CD4-positive, alpha-beta T cell treated with Interleukin-12 subunit alpha and Interleukin-12 subunit beta, for 1 hour (primary cell): ENCODE measurements at regions not wholly inside any gene's neighbourhood (a gene's known extent, or its start where the extent isn't known, plus 50 kb on each side); places are given as distances from the start of the nearest gene placed in this dataset.
"Not testable (repeated sequence)": the region's sequence is repeated elsewhere in the genome, so short reads cannot be mapped to it uniquely, and the experiment has no call there.

Experiments
- DNase-seq: peaks from one replicate; pipeline ENCODE4 v3.0.0-alpha.2; 2020

DNA sequence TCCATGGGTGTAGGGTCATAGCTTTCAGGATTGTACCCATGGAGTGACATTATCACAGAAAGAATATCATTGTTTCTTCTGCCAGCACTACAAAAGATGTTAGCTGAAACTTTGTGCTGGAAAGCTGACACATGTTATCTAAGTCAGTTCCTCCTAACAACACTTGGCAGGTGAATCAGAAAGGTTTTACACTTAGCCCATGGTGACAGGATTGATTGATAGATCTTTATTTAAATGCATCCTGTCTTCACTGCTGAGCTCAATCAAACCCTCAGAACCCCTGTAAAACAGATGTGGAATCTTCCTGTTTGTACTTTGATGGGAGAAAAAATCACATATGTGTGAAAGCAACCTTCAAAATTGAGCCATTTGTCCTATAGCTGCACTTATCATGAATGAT, 811.5 kb upstream of the ANO3 start:
- no peak for DNase-seq

DNA sequence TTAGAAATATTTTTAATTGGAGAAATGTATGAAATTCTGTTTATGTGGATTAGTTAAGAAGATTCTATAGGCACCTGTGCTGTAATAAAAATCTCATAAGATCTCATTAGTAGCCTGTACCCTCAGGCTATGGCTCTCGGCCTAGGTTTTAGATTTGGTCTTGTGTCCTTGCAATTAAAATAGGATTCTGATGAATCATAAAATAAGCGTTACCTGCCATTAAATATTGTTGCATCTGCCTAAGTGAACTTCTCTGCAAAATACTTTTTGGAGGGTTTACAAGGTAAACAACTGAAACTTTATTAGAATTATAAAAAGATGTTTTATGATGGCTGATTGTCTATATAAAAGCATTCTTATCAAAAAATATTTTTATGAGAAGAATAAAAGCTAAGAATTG, 804.1 kb upstream of the ANO3 start:
- no peak for DNase-seq

DNA sequence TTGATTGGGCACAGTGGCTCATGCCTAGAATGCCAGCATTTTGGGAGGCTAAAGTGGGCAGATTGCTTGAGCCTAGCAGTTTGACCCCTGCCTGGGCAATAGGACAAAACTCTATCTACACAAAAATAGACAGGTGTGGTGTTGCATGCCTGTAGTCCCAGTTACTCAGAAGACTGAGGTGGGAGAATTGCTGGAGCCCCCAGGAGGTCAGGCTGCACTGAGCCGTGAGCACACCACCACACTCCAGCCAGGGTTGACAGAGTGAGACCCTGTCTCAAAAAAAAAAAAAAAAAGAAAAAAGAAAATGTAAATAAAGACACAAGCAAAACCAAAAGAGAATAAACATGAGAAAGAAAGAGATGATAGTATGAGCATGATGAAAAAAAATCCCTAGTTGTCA, 802.4 kb upstream of the ANO3 start:
- DNase-seq: no peak

DNA sequence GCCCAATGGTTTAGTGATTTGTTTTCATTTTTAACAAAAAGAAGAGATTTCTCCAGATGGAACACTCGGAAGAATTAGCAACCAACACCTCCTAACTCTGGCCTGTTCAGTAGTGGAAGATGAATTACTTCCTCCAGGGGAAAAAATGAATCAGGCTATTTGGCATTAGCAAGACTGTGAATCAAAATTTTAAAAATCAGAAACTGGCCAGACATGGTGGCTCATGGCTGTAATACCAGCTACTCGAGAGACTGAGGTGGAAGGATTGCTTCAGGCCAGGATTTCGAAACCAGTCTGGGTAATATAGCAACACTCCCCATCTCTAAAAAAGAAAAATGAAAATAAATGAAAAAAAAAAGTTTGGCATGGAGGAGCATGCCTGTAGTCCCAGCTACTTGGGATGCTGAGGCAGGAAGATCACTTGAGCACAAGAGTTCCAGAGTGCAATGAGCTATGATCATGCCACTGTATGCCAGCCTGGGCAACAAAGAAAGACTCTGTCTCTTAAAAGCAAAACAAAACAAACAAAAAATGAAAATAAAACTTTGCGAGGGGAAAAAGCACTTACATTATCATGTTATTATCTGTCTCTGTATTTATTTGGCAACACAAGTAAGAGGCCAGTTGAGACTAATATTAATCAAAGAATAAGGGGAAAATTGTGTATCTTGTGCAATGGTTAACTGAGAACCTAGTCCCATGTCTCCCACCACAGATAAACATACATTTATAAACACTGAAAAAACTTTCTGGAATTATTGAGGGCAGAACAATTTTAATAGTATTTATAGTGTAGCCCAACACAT, 796.3 kb upstream of the ANO3 start:
- DNase-seq: no peak

DNA sequence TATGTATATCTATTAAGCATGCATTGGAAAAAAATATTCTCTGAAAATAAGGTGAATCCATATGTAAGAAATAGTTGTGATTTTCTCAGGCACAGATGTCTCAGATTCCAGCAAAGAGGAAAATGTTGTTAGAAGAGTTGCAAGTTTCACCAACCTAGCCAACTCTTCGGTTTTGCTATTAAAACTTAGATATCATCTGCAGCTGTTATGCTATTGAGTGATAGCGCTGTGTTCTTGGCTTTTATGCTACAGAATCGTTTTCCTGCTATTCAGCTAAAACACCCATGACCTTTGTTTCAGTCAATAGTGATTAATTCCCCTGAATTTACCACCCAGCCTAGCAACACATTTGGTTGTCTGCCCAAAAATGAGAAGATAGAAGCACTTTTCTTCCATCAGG, 795.6 kb upstream of the ANO3 start:
- DNase-seq: no peak

DNA sequence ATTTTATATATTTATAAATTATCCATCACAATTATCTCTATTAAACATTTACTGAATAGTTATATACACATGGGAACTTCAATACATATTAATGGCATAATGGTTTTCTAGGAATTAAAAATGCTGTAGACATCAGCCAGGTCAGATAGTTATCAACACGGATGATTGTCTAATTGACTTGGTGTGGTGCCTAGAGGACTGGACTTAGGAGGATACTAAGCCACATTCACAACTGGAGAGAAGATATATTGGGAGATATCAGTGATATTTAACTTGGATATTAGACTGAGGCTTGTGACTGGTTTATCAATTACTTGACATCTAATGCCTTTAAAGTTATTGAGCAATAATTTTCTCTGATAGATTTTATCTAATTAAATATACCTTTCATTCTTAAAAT, 794.5 kb upstream of the ANO3 start:
- DNase-seq: no peak

DNA sequence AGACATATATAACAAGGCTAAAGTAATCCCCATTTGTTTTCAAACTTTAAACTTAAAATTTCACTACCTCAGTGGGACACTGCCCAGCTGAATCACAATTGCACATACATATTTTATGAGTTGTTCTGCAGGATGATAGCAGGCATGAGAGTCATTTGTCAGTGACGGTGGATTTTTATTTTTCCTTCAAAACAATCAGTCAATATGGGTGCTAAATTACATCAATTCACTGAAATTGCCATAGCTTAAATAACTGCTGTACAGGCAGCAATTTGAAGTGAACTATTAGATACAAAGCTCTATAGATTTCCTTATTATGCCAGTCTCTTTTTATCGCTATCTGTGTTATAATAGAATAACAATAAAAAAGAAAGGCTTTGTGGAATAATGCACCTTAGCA, 784.6 kb upstream of the ANO3 start:
- no peak for DNase-seq

DNA sequence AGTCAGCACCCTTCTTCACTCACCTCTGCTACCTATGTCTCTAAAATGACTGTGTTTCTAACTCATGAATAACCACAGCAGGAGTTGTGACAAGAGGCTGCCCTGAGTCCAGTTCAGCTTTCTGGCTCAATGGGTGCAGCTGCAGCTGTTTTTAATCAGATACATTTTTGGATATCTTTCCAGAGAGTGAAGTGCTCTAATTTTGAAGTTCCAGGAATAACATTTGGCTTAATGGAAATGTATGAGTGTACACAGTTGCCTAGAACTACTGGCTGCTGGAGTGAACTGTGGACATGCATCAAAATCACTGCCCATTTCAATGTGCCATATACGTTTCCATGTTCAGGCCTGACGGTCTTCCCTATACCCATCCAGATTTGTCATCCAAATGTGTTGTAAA, 769.5 kb upstream of the ANO3 start:
- no peak for DNase-seq

DNA sequence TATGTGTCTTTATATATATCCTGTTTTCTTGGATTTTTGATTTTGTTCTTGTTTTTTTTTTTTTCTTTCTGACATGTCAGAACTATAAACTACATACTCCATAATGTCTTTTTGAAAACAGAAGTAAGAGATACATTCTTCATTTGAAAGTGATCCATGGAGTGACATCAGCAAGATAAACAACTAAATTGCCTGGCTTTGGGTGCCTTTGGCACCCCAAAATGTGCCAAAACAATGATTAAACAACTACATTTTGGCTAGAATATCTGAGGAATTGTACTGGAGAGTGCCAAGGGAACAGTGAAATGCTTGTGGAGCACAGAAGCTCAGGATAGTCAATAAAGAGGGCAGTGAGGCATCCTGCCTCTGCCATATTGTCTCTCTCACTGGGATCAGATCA, 766.1 kb upstream of the ANO3 start:
- DNase-seq: no peak

DNA sequence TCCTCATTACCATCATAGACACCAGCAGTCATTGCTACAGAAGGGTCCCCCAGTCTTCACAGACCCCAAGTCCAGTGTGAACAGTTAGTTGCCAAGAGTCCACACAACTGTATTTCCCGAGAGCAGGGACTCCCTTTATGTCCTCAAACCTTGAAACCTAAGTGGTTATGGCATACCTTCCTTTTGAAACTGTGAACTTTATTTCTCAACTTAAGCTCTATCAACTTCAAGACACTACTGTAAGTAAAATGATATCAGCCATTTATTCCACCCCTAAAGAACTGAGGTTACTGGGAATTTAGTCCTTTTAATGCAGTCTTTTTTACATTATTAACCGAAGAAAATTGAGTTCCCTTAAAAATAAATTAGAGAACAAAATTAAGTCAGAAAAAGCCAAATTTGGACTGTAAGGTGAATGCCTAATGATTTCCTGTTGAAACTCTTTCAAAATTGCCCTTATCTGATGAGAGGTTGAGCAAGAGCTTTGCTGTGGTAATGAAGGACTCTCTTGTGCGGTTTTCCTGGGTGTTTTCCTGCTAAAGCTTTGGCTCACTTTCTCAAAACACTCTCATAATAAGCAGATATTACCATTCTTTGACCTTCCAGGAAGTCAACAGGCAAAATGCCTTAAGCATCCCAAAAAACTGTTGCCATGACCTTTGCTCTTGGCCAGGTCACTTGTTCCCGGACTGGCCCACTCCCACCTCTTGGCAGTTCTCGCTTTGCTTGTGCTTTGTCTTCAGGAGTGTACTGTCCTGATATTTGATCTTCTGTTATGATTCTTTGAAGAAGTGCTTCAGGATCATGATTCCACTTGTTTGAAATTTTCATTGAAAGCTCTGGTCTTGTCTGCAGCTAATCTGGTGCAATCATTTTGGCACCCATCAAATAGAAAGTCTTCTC, 765.4 kb upstream of the ANO3 start:
- no peak for DNase-seq

DNA sequence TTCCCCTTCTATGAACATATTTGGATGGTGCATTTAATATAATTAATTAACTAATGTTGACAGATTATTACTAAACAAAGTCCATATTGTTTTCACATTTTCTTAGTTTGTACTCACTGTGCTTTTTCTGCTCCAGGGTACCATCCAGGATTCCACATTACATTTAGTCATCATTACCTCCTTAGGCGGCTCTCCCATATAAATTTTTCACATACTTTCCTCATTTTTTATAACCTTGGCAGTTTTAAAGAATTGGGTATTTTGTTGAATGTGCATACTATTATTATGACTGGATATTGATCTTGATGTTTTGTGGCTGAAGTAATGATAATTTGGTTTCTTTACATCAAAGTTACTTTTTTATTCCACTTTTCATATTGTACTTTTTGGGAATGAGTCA, 755.6 kb upstream of the ANO3 start:
- DNase-seq: no peak

DNA sequence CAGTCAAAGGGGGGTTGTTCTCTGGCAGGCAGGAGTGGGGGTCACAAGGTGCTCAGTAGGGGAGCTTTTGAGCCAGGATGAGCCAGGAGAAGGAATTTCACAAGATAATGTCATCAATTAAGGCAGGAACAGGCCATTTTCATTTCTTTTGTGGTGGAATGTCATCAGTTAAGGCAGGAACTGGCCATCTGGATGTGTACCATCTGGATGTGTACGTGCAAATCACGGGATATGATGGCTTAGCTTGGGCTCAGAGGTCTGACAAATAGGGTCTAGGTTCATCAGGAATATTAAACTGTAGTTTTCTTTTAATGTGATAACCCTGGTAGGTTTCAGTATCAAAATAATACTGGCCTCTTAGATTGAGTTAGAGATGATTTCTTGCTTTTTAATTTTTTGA, 752.4 kb upstream of the ANO3 start:
- not testable (repeated sequence) for DNase-seq

DNA sequence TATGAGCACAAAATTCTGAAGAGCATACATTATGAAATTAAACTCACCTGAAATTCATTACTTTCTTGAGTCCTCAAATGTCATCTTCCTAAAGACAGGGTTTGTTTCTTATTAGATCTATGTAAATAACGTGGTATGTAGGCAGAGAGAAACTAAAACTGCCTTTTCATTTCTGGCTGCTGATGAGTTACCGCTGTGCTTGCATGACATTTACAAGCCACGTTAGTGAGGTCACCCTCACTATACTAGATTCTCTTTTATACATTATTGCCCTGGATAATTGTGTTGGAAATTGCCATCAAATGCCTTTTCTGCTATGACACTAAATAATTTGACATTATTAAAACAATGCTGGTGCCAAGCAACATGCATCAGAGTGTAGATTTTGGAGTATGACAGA, 748.3 kb upstream of the ANO3 start:
- DNase-seq: no peak

DNA sequence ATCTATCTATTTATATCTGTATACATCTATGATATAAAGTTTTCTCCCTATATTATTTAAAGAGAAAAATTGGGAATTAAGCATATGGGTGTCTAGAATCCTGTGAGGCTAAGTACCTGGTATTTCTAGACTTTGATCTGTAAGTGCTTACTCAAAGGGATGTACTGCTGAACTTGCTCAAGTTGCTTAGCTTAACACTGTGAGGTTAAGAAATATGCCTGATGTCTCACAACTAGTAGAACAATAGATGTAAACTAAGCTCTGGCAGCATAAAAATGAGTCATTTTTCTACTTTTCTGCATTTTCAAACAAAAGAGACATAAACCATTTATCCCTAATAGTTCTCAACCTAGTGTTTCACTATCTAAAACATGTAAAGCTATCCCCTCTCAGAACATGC, 744.4 kb upstream of the ANO3 start:
- no peak for DNase-seq

DNA sequence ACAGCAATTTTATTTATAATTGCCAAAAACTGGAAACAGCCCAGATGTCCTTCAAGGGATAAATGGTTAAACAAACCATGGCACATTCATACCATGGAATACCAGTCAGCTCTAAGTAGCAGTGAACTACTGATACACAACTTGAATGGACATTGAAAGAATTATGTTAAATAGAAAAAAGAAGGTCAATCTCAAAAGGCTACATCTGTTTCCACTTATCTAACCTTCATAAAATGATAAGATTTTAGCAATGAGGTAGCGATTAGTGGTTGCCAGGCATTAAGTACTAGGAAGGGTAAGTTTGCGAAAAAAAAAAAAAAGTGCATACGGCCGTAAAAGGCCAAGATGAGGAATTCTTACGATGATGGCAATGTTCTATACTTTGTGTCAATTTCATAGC, 738.7 kb upstream of the ANO3 start:
- no peak for DNase-seq

DNA sequence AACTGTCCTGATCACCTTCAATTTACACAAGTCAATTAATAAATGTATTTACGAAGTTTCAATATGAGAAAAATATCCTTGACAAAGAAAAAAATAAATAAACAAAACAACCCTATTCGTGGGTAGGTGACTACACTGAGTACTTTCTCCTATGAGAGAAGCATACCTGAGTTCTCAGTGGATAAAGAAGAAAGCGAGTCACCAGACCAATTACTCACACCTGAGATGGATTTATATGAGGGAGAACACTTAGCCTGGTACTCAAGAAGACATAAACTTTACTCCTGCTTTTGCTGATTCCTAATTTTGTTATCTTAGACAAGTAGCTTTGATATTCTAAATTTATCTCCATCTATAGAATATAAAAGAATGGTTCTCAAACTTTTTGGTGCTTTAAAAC, 735.2 kb upstream of the ANO3 start:
- DNase-seq: no peak

DNA sequence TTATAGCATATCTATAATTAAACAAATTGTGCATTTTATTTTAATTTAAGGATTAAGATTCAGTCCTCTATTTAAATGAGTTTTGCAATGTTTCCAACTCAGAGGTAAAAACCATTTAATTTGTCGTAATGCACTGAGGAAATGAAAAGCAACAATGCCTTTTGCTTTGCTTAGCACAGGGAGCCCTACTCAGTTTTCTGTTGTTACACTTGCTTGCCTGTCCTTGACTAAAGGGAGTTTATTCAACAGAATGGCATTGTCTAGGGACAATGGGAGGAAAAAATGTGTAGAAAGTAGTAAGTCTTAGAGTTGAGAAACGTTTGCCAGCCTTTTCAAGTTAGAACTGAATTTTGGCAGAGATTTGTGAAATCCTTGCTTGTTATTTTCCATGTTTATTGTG, 734.2 kb upstream of the ANO3 start:
- no peak for DNase-seq

DNA sequence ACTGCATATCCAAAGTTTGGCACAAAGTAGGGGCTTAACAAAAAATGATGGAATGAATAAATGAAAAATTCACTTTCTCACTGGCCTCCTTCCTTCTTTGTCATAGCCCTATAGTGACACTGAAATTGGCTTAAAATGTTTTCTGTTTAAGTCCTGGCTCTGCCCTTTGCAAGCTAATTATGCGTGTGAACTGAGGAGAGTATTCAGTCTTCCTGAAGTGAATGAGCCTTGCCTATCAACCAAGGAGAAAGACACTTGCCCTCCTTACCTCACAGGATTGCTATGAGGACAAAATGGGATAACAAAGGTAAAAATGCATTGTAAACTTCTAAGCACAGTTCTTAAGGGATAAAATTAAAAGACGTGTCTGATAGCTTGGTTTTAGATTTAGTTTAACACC, 729.8 kb upstream of the ANO3 start:
- no peak for DNase-seq

DNA sequence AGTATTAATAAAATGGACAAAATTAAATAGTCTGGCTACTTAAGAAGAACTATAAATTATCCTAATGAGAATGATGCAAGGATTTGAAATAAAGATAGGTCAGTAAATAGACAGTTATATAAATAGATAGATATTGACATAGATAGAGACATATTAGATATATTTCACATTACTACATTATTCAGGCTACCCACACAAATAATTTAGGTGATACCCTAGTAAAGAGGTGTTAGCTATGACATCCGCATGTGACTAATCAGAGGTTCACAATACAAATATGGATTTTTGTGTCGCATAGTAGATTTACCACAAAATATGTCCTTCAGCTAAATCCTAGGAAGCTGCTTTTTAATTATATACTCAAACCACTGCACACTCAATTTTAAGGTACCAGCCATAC, 729.0 kb upstream of the ANO3 start:
- DNase-seq: no peak

DNA sequence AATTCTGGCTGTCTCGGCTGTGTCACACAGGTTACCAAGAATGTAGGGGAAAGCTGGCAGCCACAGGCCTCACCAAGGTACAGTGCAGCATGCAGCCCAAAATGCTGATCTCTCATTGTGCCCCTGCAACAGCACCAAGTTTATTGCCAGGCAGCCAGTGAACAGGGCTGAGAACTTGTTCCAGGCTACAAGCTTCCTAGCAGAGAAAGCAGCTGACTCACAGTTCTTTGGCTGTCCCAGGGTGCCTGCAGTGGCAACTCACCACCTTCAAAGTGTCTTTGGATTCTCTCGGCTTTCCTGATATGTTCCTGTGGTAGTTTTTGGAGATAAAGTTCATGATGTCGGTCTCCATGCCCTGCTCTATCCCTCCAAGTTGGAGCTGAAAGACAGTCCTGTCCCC, 719.1 kb upstream of the ANO3 start:
- no peak for DNase-seq

DNA sequence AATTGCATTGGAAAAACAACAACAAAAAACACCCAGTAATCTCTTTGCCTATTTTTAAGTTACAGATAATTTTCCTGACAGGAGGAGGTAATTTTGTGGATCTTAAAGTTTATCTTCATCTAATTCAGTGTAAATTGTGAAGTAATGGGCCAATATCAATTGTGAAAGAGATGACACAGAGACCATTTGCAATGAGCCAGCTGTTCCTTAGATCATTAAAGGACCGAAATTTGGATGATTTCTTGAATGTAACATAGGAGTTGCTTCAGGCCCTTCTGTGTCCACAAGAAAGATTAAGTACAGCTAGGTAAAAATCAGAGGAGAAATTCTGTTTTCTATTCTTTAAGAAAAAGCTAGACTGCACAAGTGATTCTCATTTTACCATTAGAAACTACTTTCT, 718.5 kb upstream of the ANO3 start:
- DNase-seq: no peak

DNA sequence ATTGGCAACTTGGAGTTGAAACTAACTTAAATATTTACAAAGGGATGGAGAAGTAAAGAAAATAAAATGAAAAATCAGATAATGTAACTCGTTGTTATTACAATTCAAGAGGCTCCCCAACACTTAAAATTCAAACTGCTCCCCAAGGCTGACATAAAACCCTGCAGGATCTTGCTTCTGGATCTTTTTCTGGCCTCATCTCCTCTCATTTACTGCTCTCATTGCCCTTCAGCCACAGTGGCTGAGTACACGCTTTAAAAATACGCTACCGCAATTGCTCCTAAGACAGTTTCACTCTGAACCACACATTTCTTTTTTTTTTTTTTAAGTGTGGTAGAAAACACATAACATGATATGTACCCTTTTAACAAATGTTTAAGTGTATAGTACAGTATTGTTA, 718.1 kb upstream of the ANO3 start:
- DNase-seq: no peak

DNA sequence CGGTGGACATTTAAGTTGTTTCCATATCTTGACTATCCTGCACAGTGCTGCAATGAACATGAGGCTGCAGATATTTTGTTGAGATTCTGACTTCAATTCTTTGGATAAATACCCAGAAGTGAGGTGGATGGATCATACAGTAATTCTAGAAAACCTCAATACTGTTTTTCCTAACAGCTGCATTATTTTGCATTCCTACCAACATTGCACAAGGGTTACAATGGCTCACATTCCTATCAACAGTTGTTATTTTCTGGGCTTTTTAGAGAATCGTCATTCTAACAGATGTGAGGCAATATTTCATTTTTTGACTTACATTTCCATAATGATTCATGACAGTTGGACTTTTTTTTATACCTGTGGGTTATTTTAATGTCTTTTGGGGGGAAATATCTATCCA, 716.9 kb upstream of the ANO3 start:
- DNase-seq: no peak

DNA sequence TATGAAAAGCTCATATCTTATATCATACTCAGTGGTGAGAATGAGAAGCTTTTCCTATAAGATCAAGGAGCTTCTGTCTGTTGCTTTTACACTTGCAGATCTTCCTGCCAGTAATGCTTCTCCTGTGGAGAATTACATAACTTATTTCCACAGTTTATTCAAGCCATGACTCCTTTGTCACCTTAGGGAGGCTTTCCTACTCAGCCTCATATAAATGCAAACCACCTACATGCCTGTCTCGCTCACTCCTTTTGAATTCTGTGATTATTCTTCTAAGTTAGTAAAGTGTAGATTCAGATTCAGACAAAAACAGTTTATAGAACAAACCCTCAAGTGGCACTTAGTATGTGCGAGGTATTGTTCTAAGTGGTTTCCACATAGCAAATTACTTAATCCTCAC, 716.1 kb upstream of the ANO3 start:
- no peak for DNase-seq

DNA sequence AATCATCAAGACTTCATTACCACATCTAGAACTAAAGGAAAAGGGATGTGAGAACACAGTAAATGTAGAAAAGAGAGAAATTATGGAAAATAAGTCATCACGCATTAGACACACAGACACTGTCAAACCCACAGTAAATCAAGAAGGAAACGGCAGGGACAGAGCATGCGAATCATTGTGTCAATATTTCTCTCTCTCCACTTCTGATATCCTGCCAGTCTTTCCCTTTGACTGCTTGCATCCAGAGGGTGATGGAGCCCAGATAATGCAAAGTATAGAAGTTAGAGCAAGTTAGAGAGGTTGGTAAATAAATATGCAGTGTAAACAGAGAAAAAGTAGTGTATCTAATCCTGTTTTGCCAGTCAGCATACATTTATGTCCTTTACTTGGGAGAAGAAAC, 706.8 kb upstream of the ANO3 start:
- no peak for DNase-seq
